Liver (tissue), 8 donors: ENCODE measurements at regions not wholly inside any gene's neighbourhood (a gene's known extent, or its start where the extent isn't known, plus 50 kb on each side); places are given as distances from the start of the nearest gene placed in this dataset.

ENCODE experiments used
- DNase-seq: peaks from one replicate; pipeline ENCODE4 v3.0.0-alpha.2; 2017; ENCODE audit warnings: low spot score
- H3K27ac ChIP-seq, 2 donors: one replicate each; pipeline ENCODE4 v1.7.0; 2013; ENCODE audit warnings: inconsistent platforms in 2 of 2, low read length in 2 of 2, control low read depth in 1 of 2, low read depth in 1 of 2, mild to moderate bottlenecking in 1 of 2
- H3K27me3 ChIP-seq, 4 donors: one replicate each; pipeline versions ENCODE4 v1.6.1 to v1.7.0; 2013; ENCODE audit warnings: low read length in 3 of 4, inconsistent platforms in 1 of 4, mild to moderate bottlenecking in 1 of 4, moderate library complexity in 1 of 4; ENCODE audit not compliant: control insufficient read depth in 4 of 4, insufficient read depth in 4 of 4
- H3K36me3 ChIP-seq, 4 donors: one replicate each; pipeline versions ENCODE4 v1.6.1 to v1.7.0; 2013; ENCODE audit warnings: low read length in 3 of 4, mild to moderate bottlenecking in 3 of 4, low read depth in 1 of 4, moderate library complexity in 1 of 4; ENCODE audit not compliant: control insufficient read depth in 4 of 4, insufficient read depth in 3 of 4
- H3K4me1 ChIP-seq, 4 donors: one replicate each; pipeline versions ENCODE4 v1.6.1 to v1.7.0; 2013; ENCODE audit warnings: low read length in 3 of 4, mild to moderate bottlenecking in 3 of 4, moderate library complexity in 1 of 4; ENCODE audit not compliant: control insufficient read depth in 4 of 4, insufficient read depth in 4 of 4
- H3K4me3 ChIP-seq, 3 donors: one replicate each; pipeline versions ENCODE4 v1.6.1 to v1.7.0; 2013; ENCODE audit warnings: low read length in 3 of 3, control low read depth in 1 of 3, low read depth in 1 of 3, mild to moderate bottlenecking in 1 of 3
- H3K9ac ChIP-seq, 2 donors: one replicate each; pipeline ENCODE4 v1.7.0; 2013; ENCODE audit warnings: low read length in 2 of 2, mild to moderate bottlenecking in 2 of 2, moderate library complexity in 2 of 2, control low read depth in 1 of 2, low read depth in 1 of 2
- H3K9me3 ChIP-seq, 4 donors: one replicate each; pipeline versions ENCODE4 v1.6.1 to v1.7.0; 2013; ENCODE audit warnings: low read length in 3 of 4; ENCODE audit not compliant: control insufficient read depth in 4 of 4
- FOXA2 ChIP-seq: IDR thresholded peaks from 2 replicates; pipeline ENCODE4 v1.6.1; 2016; ENCODE audit warnings: antibody characterized with exemption
- GABPA ChIP-seq, 2 donors: IDR thresholded peaks in 1 of 2; conservative IDR thresholded peaks in 1 of 2; 2 replicates each; pipeline ENCODE4 v1.6.1; 2016; ENCODE audit warnings: antibody characterized with exemption in 2 of 2, mild to moderate bottlenecking in 1 of 2, moderate library complexity in 1 of 2
- HNF4A ChIP-seq, 2 donors: conservative IDR thresholded peaks; 2 replicates each; pipeline ENCODE4 v1.6.1; 2016; ENCODE audit warnings: antibody characterized with exemption in 2 of 2, mild to moderate bottlenecking in 2 of 2
- RXRA ChIP-seq, 2 donors: IDR thresholded peaks; 2 replicates each; pipeline ENCODE4 v1.6.1; 2017 to 2018; ENCODE audit warnings: antibody characterized with exemption in 2 of 2, mild to moderate bottlenecking in 1 of 2
- SP1 ChIP-seq: IDR thresholded peaks from 2 replicates; pipeline ENCODE4 v1.6.1; 2018; ENCODE audit warnings: antibody characterized with exemption, mild to moderate bottlenecking
- WGBS: extraction: QIAGEN DNeasy Blood & Tissue Kit; methylation state at CpG from one replicate; pipeline ENCODE4 v1.1.7; 2013; 5-methylcytosine and 5-hydroxymethylcytosine counted together
- TF ChIP-seq, protein P1 (sequence below): IDR thresholded peaks from 2 replicates; pipeline ENCODE4 v1.6.1; 2016; ENCODE audit warnings: antibody characterized with exemption
- TF ChIP-seq, protein P2 (sequence below): fragments of 150-350 bp; IDR thresholded peaks from 2 replicates; pipeline ENCODE4 v1.5.1; 2017; ENCODE audit warnings: improper control_type of control experiment, low read depth, low read length; ENCODE audit not compliant: missing input control
- TF ChIP-seq, protein P3 (sequence below): IDR thresholded peaks from 2 replicates; pipeline ENCODE4 v1.6.1; 2016; ENCODE audit warnings: antibody characterized with exemption, mild to moderate bottlenecking
- TF ChIP-seq, protein P4 (sequence below): IDR thresholded peaks from 2 replicates; pipeline ENCODE4 v1.6.1; 2016; ENCODE audit warnings: antibody characterized with exemption
- donor health status: healthy.
- donor health status: healthy.
- donor health status: healthy.
- donor health status: healthy.
- donor health status: healthy.

DNA sequence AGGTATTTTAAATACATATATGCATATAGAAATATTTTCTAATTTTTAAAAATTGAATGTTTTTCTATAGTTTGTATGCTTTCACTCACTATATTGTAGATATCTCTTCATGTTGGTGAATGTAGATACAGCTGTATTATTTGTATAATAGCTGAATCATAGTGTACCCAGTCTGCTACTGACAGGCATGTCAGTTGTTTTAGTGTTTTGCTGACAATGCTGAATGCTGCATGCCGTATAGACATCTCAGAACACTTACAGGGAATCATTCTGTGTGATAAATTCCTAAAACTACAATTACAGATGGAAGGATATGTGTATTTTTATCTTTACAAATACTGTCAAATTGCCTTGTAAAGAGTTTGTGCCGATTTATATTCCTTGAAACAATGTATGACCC lies 175.4 kb downstream of the SIM1 start:
- Histone ChIP-seq H3K4me3 (no peak overlapping the region), H3K27me3 (no peaks in the 10 kb centered on the region), H3K9ac (no peak overlapping the region), H3K9me3 (no peaks in the 10 kb centered on the region), H3K27ac (no peak overlapping the region), H3K36me3 (no peaks in the 10 kb centered on the region), H3K4me1 (no peaks in the 10 kb centered on the region)
- no peak for DNase-seq
- TF ChIP-seq, protein P1, sequence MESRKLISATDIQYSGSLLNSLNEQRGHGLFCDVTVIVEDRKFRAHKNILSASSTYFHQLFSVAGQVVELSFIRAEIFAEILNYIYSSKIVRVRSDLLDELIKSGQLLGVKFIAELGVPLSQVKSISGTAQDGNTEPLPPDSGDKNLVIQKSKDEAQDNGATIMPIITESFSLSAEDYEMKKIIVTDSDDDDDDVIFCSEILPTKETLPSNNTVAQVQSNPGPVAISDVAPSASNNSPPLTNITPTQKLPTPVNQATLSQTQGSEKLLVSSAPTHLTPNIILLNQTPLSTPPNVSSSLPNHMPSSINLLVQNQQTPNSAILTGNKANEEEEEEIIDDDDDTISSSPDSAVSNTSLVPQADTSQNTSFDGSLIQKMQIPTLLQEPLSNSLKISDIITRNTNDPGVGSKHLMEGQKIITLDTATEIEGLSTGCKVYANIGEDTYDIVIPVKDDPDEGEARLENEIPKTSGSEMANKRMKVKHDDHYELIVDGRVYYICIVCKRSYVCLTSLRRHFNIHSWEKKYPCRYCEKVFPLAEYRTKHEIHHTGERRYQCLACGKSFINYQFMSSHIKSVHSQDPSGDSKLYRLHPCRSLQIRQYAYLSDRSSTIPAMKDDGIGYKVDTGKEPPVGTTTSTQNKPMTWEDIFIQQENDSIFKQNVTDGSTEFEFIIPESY = no peak
- no peak for TF ChIP-seq RXRA (IDR thresholded peaks at IDR 0.05)
- TF ChIP-seq, protein P2, sequence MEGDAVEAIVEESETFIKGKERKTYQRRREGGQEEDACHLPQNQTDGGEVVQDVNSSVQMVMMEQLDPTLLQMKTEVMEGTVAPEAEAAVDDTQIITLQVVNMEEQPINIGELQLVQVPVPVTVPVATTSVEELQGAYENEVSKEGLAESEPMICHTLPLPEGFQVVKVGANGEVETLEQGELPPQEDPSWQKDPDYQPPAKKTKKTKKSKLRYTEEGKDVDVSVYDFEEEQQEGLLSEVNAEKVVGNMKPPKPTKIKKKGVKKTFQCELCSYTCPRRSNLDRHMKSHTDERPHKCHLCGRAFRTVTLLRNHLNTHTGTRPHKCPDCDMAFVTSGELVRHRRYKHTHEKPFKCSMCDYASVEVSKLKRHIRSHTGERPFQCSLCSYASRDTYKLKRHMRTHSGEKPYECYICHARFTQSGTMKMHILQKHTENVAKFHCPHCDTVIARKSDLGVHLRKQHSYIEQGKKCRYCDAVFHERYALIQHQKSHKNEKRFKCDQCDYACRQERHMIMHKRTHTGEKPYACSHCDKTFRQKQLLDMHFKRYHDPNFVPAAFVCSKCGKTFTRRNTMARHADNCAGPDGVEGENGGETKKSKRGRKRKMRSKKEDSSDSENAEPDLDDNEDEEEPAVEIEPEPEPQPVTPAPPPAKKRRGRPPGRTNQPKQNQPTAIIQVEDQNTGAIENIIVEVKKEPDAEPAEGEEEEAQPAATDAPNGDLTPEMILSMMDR = no peak
- TF ChIP-seq GABPA (IDR thresholded peaks at IDR 0.05 in 1 of 2, conservative IDR thresholded peaks at IDR 0.05 in 1 of 2) = no peak
- TF ChIP-seq, protein P3, sequence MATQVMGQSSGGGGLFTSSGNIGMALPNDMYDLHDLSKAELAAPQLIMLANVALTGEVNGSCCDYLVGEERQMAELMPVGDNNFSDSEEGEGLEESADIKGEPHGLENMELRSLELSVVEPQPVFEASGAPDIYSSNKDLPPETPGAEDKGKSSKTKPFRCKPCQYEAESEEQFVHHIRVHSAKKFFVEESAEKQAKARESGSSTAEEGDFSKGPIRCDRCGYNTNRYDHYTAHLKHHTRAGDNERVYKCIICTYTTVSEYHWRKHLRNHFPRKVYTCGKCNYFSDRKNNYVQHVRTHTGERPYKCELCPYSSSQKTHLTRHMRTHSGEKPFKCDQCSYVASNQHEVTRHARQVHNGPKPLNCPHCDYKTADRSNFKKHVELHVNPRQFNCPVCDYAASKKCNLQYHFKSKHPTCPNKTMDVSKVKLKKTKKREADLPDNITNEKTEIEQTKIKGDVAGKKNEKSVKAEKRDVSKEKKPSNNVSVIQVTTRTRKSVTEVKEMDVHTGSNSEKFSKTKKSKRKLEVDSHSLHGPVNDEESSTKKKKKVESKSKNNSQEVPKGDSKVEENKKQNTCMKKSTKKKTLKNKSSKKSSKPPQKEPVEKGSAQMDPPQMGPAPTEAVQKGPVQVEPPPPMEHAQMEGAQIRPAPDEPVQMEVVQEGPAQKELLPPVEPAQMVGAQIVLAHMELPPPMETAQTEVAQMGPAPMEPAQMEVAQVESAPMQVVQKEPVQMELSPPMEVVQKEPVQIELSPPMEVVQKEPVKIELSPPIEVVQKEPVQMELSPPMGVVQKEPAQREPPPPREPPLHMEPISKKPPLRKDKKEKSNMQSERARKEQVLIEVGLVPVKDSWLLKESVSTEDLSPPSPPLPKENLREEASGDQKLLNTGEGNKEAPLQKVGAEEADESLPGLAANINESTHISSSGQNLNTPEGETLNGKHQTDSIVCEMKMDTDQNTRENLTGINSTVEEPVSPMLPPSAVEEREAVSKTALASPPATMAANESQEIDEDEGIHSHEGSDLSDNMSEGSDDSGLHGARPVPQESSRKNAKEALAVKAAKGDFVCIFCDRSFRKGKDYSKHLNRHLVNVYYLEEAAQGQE = no peak
- TF ChIP-seq, protein P4, sequence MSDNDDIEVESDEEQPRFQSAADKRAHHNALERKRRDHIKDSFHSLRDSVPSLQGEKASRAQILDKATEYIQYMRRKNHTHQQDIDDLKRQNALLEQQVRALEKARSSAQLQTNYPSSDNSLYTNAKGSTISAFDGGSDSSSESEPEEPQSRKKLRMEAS = no peak
- WGBS = 80% methylated on average over 2 of the region's 2 CpGs

DNA sequence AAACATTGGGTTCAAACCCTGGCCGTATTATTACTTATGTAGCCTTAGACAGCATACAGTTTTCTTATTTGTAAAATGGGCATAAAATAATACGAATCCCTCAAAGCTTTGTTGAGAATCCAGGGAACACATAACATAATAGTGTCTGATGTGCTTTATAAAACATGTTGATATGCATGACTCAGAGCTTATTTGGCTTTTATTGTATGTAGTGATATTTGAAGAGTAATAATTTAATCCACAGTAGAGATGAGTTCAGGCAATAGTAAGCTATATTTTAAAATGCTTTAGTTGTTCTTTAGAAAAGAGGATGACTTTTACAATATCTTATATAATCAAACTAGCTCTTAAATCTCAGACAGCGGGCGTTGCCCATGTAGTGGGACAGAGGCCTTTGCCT lies 176.4 kb downstream of the SIM1 start:
- WGBS = 89% methylated on average over 4 of the region's 4 CpGs
- Histone ChIP-seq H3K27me3 (no peaks in the 10 kb centered on the region), H3K9ac (no peak overlapping the region), H3K4me3 (no peak overlapping the region), H3K27ac (no peak overlapping the region), H3K9me3 (no peaks in the 10 kb centered on the region), H3K4me1 (no peaks in the 10 kb centered on the region), H3K36me3 (no peaks in the 10 kb centered on the region)
- DNase-seq = no peak
- TF ChIP-seq HNF4A (conservative IDR thresholded peaks at IDR 0.05) = no peak
- TF ChIP-seq, protein P2 = no peak
- no peak for TF ChIP-seq FOXA2
- TF ChIP-seq, protein P3 = no peak
- no peak for TF ChIP-seq SP1
